Heart left ventricle (tissue), 13 donors: ENCODE measurements at regions not wholly inside any gene's neighbourhood (a gene's known extent, or its start where the extent isn't known, plus 50 kb on each side); places are given as distances from the start of the nearest gene placed in this dataset.

Experiments
- CTCF ChIP-seq, 12 donors: fragments of 200-600 bp; sonication (generic) in 4 of 12; IDR thresholded peaks; one replicate each; pipeline versions ENCODE4 v1.5.0 to v1.8.0; 2018 to 2022; ENCODE audit warnings: antibody characterized with exemption in 12 of 12, mild to moderate bottlenecking in 5 of 12
- POLR2A ChIP-seq, 2 donors: fragments of 450-650 bp; IDR thresholded peaks; one replicate each; pipeline ENCODE4 v1.6.1; 2017; ENCODE audit warnings: antibody characterized with exemption in 2 of 2, mild to moderate bottlenecking in 2 of 2, moderate library complexity in 2 of 2
- donor health status: ischemic (EF 13 %, LVEDD 7.1; RV severe dilation, severe dysfunction).
- donor health status: DM: no; HTN: yes; CAD: no.
- donor health status: DM: no; HTN: no; CAD: no.
- donor health status: ischemic (EF 25% LVEDD 6.9; RV normal size, moderate dysfunction).
- donor health status: ischemic (EF 25% LVEDD 5.7; RV mildly dilated, moderate dysfunction).
- donor health status: ischemic (EF 35%, LVEDD 5.7; RV mildly dilated, moderate dysfunction).
- donor health status: nonischemic (EF 11% LVEDD 7.7; RV severe dilation, severe dysfunction).
- donor health status: DM: yes; HTN: yes; CAD: no.
- donor health status: PGD.
- donor health status: ischemic (EF 29% LVEDD 5.4; RV normal size, mild dysfunction).
- donor health status: nonischemic (EF 23%, LVEDD 6.1; RV moderate dilation, normal function).

DNA sequence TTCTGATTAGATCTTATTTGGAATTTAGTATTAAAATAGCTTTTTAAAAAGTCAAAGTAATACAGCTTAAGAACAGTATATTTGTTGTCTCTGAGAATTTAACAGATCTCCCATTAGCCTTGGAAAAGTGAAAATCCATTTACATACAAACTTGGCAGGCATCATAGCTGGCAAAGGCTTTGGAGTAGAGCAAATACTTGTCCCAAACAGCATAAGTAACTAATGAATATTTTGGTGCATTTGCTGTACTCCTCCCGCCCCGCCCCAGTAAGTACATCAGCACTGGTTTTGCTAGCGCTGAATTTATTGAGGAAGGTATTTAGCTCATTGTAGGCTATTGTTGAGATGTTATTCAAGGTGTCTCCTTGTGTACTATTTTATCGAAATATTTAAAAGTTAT lies 417.7 kb upstream of the KAZN start:
- TF ChIP-seq POLR2A (IDR thresholded peaks at IDR 0.05) (no peak), CTCF (IDR thresholded peaks at IDR 0.05) (no peak)
